ENCODE measurements at regions not wholly inside any gene's neighbourhood (a gene's known extent, or its start where the extent isn't known, plus 50 kb on each side); places are given as distances from the start of the nearest gene placed in this dataset.
"Not testable (repeated sequence)": the region's sequence is repeated elsewhere in the genome, so short reads cannot be mapped to it uniquely, and the experiment has no call there.

DNA sequence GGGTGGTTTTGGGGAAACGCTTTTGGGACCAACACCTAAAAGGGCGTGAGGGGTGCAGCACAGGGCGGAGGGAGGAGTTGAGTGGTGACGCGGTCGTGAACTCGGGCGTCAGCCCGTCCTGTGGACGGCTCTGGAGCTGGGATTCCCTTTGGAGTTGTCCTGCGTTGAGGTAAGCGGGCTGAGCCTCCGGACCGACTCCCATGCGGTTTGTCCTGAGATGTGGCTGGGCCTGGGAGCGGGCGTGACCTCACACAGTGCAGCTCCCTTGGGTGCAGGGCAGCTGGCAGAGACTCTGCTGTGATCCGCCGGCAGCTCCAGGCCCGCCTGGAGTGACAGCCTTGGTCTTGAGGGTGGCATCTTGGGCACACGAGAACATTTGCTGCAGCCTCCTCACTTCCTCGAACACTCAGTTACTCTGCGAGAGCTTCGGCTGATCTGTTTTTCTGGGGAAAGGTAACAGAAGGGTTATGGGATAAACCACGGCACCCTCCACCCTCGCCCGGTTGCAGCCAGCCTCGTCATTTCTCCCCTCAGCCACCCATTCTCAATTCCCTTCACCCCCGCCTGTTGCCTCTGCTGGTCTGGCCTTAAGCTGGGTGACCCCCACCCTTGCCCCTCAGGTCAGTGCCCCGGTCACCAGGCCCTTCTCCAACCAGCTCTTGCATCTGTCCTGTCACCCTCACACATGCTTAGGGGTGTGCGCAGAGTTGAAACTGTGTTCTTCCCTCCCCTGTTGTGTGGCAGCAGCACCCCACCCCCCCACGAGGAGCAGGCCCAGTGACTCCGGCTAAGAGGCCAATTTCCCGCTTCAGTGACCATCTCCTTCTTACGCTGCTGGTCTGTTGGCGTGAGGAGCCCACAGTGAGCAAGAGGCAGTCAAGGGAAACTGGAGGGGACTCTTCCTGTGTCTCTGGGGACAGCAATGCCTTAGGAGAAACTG is 94.2 kb upstream of the COL5A1 start:
- POLR2A ChIA-PET = no interaction called here
- ATAC-seq (no peak), DNase-seq (no peak)
- Mint-ChIP-seq H3K27ac (no peak overlapping the region), H3K4me3 (no peak overlapping the region), H3K4me1 (ENCODE audit: low read depth) (no peaks in the 10 kb centered on the region), H3K9me3 (ENCODE audit: insufficient read depth) (no peaks in the 10 kb centered on the region), H3K36me3 (ENCODE audit: low read depth) (peaks cover 2% of the 10 kb centered on the region), H3K27me3 (ENCODE audit: low read depth) (peaks cover 7% of the 10 kb centered on the region)
- CTCF ChIA-PET = no interaction called here

DNA sequence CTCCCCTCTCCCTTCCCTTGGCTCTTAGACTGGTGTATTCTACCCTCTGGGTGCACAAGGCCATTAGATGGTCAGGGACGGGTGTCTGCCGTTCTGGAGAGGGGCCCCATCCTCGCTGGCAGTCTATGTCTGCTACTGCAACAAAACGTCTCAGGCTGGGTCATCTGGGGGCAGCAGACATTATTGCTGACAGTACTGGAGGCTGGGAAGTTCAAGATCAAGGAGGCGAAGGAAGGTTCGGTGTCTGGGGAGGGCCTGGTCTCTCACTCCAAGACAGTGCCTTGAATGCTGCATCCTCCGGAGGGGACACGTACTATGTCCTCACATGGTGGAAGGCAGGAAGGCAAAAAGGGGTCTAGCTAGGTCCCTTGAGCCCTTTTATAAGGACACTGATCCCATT is 93.4 kb upstream of the COL5A1 start:
- no peak for DNase-seq
- no peak overlapping the region for H3K4me3 Mint-ChIP-seq
- no peaks in the 10 kb centered on the region for H3K9me3 Mint-ChIP-seq (ENCODE audit: insufficient read depth)
- H3K4me1 Mint-ChIP-seq (ENCODE audit: low read depth) = no peaks in the 10 kb centered on the region
- POLR2A ChIA-PET = no interaction called here
- CTCF ChIA-PET = no interaction called here
- ATAC-seq = no peak
- H3K36me3 Mint-ChIP-seq (ENCODE audit: low read depth) = peaks cover 2% of the 10 kb centered on the region
- H3K27me3 Mint-ChIP-seq (ENCODE audit: low read depth) = peaks cover 7% of the 10 kb centered on the region
- no peak overlapping the region for H3K27ac Mint-ChIP-seq

DNA sequence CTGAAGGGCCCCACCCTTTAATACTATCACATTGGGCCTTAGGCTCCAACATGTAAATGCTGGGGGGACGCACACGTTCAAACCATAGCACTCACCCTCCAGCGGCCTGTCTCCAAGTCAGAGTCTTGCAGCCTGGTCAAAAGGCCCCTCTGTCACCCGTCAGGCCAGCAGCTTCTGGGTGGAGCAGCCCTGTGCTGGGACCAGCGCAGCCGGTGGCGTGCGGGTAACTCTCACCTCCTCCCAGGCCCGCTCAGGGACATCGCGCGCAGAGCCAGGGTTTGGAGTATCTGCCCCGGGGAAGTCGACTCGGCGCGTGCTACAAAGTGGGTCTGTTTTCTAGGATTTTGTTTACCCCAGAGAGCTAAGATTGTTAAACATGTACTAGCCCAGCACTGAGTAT is 93.0 kb upstream of the COL5A1 start:
- ATAC-seq (no peak), DNase-seq (no peak)
- CTCF ChIA-PET = no interaction called here
- peaks cover 2% of the 10 kb centered on the region for H3K36me3 Mint-ChIP-seq (ENCODE audit: low read depth)
- H3K4me1 Mint-ChIP-seq (ENCODE audit: low read depth) = no peaks in the 10 kb centered on the region
- POLR2A ChIA-PET = no interaction called here
- H3K4me3 Mint-ChIP-seq = no peak overlapping the region
- peaks cover 7% of the 10 kb centered on the region for H3K27me3 Mint-ChIP-seq (ENCODE audit: low read depth)
- H3K9me3 Mint-ChIP-seq (ENCODE audit: insufficient read depth) = no peaks in the 10 kb centered on the region
- no peak overlapping the region for H3K27ac Mint-ChIP-seq

DNA sequence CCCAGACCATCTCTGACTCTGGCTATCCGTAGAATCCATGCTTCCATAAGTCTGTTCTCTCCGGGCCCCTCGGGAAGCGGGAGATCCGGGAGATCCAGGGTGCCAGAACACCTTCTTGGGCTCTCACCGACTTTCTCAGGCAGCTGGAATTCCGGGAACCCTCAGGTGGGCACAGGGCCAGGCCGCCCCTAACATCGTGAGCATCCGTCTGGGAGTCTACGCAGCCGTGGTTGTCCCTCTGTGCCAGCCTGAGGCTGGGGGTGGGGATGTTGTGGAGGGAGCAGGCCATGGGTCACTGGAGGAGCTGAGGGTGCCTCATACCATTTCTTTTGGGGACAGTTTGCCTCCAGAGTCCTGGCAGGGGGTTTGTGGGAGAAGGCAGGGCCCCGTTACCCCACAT is 92.3 kb upstream of the COL5A1 start:
- DNase-seq (no peak), ATAC-seq (no peak)
- no peak overlapping the region for H3K4me3 Mint-ChIP-seq
- H3K27me3 Mint-ChIP-seq (ENCODE audit: low read depth) = peaks cover 7% of the 10 kb centered on the region
- H3K36me3 Mint-ChIP-seq (ENCODE audit: low read depth) = peaks cover 2% of the 10 kb centered on the region
- H3K27ac Mint-ChIP-seq = no peak overlapping the region
- no peaks in the 10 kb centered on the region for H3K4me1 Mint-ChIP-seq (ENCODE audit: low read depth)
- POLR2A ChIA-PET = no interaction called here
- no peaks in the 10 kb centered on the region for H3K9me3 Mint-ChIP-seq (ENCODE audit: insufficient read depth)
- CTCF ChIA-PET = no interaction called here

DNA sequence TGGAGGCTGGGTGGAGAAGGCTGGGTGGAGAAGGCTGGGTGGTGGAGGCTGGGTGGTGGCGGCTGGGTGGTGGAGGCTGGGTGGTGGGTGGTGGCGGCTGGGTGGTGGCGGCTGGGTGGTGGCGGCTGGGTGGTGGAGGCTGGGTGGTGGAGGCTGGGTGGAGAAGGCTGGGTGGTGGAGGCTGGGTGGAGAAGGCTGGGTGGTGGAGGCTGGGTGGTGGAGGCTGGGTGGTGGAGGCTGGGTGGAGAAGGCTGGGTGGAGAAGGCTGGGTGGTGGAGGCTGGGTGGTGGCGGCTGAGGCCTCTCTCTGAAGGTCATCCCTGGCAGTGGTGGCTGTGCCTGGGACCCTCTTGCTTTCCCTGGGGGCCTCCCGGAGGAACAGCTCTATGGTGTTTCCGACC is 91.5 kb upstream of the COL5A1 start:
- POLR2A ChIA-PET; H3K9me3 Mint-ChIP-seq (ENCODE audit: insufficient read depth); H3K4me3 Mint-ChIP-seq; H3K4me1 Mint-ChIP-seq (ENCODE audit: low read depth); DNase-seq; H3K27me3 Mint-ChIP-seq (ENCODE audit: low read depth); CTCF ChIA-PET; H3K27ac Mint-ChIP-seq; ATAC-seq; H3K36me3 Mint-ChIP-seq (ENCODE audit: low read depth): not testable (repeated sequence)

DNA sequence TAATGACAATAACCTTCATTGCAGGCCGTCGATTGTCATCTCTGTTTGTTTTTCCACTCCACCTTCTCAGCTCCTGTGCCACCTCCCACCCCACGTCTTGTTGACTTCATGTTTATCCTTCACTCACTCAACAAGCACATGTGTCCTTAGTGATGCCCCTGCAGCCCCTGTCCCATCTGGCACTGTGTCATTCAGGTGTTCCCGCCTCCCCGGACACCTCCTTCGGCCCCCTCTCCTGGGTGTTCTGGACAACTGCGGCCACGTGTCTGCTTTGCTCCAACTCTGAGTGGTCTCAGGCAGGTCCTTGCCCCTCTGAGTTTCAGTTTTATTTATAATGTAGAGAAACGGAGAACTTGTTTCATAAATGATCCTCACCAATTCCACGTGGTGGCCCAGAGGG is 91.0 kb upstream of the COL5A1 start:
- Mint-ChIP-seq H3K9me3 (ENCODE audit: insufficient read depth) (no peaks in the 10 kb centered on the region), H3K36me3 (ENCODE audit: low read depth) (peaks cover 2% of the 10 kb centered on the region), H3K27me3 (ENCODE audit: low read depth) (peaks cover 7% of the 10 kb centered on the region), H3K27ac (no peak overlapping the region), H3K4me3 (no peak overlapping the region), H3K4me1 (ENCODE audit: low read depth) (no peaks in the 10 kb centered on the region)
- no peak for ATAC-seq
- no peak for DNase-seq
- CTCF ChIA-PET = no interaction called here
- POLR2A ChIA-PET = no interaction called here

DNA sequence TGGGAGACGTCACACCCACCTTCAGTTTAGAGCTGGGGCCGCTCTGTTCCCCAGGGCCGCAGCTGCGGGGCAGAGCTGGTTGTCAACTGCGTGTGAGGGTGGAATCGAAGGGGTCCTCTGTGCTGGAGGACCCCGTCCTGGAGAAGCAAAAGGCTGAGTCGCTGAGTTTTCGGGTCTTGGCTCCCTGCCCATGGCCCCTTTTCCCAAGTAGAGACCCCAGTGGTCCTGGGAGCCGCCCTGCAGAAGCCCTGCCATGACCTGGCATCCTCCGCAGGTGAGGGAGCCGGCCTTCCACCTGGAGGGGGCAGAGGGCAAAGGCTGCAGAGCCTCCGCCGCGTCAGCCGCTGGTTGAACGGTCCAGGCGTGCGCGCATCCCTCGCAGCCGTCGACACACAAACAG is 90.4 kb upstream of the COL5A1 start:
- H3K4me3 Mint-ChIP-seq = no peak overlapping the region
- peaks cover 7% of the 10 kb centered on the region for H3K27me3 Mint-ChIP-seq (ENCODE audit: low read depth)
- ChIA-PET CTCF (no interaction called here), POLR2A (interaction anchor here (0.6 kb wide), 1 partner anchor 1365 kb away, joined by 3 read pairs; no protein-coding TSS in a partner anchor)
- H3K36me3 Mint-ChIP-seq (ENCODE audit: low read depth) = peaks cover 2% of the 10 kb centered on the region
- H3K27ac Mint-ChIP-seq = no peak overlapping the region
- ATAC-seq = no peak
- no peaks in the 10 kb centered on the region for H3K4me1 Mint-ChIP-seq (ENCODE audit: low read depth)
- DNase-seq = no peak
- H3K9me3 Mint-ChIP-seq (ENCODE audit: insufficient read depth) = no peaks in the 10 kb centered on the region

DNA sequence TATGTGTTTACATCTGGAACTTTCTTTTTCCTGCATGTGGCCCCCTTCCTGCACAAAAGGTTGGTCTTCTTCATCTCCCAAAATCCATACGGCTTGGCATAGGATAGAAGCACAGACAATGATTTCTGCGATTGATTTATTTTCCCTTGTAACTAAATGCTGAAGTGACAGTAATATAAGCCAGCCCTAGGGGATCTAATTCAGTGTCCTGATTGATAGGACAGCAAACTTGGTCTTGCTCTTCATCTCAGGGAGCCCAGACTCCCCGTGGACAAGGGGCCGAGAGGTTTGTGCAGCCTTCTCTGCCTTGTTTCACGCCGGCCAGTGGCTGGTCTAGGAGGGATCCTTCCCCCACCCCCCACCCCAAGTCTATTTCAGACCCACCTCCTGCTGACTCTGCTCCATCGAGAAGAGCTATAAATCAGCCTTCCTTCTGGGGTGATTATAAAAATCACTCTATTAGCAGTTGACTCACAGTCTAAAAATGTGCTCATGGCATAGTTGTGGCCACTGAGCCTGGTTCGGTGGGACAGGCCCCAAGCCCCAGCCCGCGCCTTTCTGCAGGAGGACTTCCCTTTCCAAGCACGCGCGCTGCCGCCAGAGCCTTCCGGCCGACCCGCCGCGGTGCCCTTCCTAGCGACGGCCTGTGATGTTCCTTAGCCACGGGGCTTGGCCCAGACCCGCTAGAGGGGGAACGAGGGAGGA is 89.8 kb upstream of the COL5A1 start:
- no peaks in the 10 kb centered on the region for H3K4me1 Mint-ChIP-seq (ENCODE audit: low read depth)
- H3K36me3 Mint-ChIP-seq (ENCODE audit: low read depth) = peaks cover 2% of the 10 kb centered on the region
- H3K27ac Mint-ChIP-seq = no peak overlapping the region
- no peak overlapping the region for H3K4me3 Mint-ChIP-seq
- CTCF ChIA-PET = no interaction called here
- ATAC-seq (no peak), DNase-seq (no peak)
- no peaks in the 10 kb centered on the region for H3K9me3 Mint-ChIP-seq (ENCODE audit: insufficient read depth)
- peaks cover 7% of the 10 kb centered on the region for H3K27me3 Mint-ChIP-seq (ENCODE audit: low read depth)
- POLR2A ChIA-PET = interaction anchor here (0.6 kb wide), 2 partner anchors 19 to 1365 kb away, joined by 3 to 4 read pairs; no protein-coding TSS in a partner anchor

DNA sequence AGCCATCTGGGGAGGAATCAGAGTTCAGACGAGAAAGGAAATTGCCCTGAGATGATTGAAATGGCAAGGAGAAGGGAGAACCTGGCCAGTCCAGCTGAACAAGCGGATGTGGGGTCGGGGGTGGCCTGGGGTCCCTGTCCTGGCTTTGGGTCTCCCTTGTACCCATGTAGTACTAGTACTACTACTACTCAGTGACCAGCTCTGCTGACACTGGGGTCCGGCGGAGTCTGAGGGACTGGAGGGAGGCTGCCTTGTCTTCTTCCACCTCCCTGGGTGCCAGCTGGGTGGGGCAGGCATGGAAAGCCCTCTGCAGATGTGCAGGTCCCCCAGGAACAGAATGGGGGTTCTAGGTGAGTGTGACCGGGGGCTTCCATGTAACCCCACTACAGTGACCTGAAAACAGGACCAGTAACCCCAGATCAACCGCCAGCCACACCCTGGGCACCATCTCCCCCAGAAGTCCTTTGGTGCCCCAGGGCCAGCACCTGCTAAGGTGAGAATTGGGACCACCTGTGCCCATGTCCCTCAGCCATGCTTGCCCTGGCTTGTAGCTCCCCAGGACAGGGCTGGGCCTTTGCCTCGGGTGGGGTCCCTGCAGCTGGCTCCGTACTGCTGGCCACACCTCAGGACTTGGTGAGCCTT is 89.1 kb upstream of the COL5A1 start:
- ATAC-seq (no peak), DNase-seq (no peak)
- Mint-ChIP-seq H3K4me1 (ENCODE audit: low read depth) (no peaks in the 10 kb centered on the region), H3K4me3 (no peak overlapping the region), H3K27ac (no peak overlapping the region), H3K9me3 (ENCODE audit: insufficient read depth) (no peaks in the 10 kb centered on the region), H3K36me3 (ENCODE audit: low read depth) (peaks cover 2% of the 10 kb centered on the region), H3K27me3 (ENCODE audit: low read depth) (peaks cover 7% of the 10 kb centered on the region)
- POLR2A ChIA-PET = interaction anchor here (0.6 kb wide), 1 partner anchor 18 kb away, joined by 4 read pairs; no protein-coding TSS in a partner anchor
- CTCF ChIA-PET = no interaction called here

DNA sequence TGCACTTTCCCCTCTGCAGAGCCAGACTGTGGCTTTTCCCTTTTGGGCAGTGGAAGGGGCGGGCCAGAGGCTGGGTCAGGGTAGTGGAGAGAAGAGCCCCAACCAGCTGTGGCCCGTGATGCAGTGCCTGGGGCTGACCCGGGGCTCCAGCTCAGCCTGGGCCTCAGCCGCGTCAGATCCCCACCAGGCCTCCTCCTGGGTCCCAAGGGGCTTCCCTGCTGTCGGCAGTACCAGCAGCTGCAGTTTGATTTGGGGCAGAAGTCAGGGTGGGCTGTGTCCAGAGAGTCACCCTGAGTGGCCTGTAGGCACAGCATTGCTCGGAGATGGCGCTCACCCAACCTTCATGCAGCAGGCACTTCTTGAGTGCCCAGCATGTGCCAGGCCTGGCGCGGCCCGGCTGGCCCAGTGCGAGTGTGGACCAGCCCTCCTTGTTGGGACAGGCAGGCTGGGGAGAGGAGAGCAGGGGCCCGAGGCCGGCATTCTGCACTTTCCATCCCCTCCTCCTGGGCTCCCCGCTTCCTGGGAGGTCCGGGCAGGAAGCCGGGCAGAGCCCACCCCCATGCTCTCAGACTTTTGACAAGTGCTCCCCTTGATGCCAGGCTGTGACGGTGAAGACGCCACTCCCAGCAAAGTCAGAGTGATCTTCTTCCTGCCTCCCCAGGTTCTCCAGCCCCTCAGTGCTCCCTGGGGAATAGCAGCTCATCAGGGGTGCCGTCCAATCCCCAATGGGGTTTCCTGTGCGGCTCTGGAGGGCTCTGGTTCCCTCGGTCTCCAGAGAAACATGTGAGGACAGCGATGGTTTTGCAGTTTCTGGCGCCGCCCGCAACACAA is 88.3 kb upstream of the COL5A1 start:
- Mint-ChIP-seq H3K27ac (no peak overlapping the region), H3K4me1 (ENCODE audit: low read depth) (no peaks in the 10 kb centered on the region), H3K4me3 (no peak overlapping the region), H3K27me3 (ENCODE audit: low read depth) (peaks cover 7% of the 10 kb centered on the region), H3K36me3 (ENCODE audit: low read depth) (peaks cover 2% of the 10 kb centered on the region), H3K9me3 (ENCODE audit: insufficient read depth) (no peaks in the 10 kb centered on the region)
- ChIA-PET POLR2A (no interaction called here), CTCF (no interaction called here)
- DNase-seq (no peak), ATAC-seq (no peak)

DNA sequence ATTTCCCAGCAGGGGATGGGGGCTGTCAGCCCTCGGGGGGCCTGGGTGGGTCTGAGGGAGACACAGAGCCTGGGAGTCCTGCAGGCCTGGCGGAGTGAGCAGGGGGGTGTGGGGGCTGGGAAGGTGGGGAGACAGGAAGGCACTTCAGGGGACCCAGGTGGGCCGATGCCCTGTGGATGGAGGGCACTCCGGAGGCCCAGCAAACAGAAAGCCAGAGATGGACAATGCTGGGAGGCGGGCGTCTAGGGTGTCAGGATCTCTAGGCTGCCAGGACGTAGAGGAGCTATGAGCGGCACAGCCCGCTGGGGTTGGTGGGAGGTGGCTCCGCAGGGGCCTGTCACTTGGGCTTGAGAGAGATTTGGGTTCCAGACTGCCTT is 87.6 kb upstream of the COL5A1 start:
- ChIA-PET POLR2A (no interaction called here), CTCF (no interaction called here)
- no peak overlapping the region for H3K4me3 Mint-ChIP-seq
- ATAC-seq = no peak
- no peak overlapping the region for H3K27ac Mint-ChIP-seq
- H3K36me3 Mint-ChIP-seq (ENCODE audit: low read depth) = peaks cover 2% of the 10 kb centered on the region
- no peak for DNase-seq
- peaks cover 6% of the 10 kb centered on the region for H3K4me1 Mint-ChIP-seq (ENCODE audit: low read depth)
- peaks cover 7% of the 10 kb centered on the region for H3K27me3 Mint-ChIP-seq (ENCODE audit: low read depth)
- H3K9me3 Mint-ChIP-seq (ENCODE audit: insufficient read depth) = no peaks in the 10 kb centered on the region

All from activated CD8-positive, alpha-beta T cell treated with anti-CD3 and anti-CD28 coated beads, Interleukin-2, amount 10 ng/mL, durations not matched to agents 7 days and 5 days (primary cell).